Gastroesophageal sphincter (tissue), 4 donors: ENCODE measurements at regions not wholly inside any gene's neighbourhood (a gene's known extent, or its start where the extent isn't known, plus 50 kb on each side); places are given as distances from the start of the nearest gene placed in this dataset.

ENCODE experiments used
- ATAC-seq: fragments of 150-250 bp; one replicate; pipeline ENCODE4 v1.9.1; 2016; ENCODE audit warnings: mild to moderate bottlenecking, moderate library complexity
- H3K27ac ChIP-seq, 4 donors: fragments of 200-600 bp; sonication (generic) in 3 of 4; 1 replicate in 3 of 4; 2 replicates in 1 of 4; pipeline ENCODE4 v1.5.1; 2016 to 2019
- H3K27me3 ChIP-seq: fragments of 200-600 bp; sonication (generic); one replicate; pipeline ENCODE4 v1.5.1; 2019
- H3K36me3 ChIP-seq, 2 donors: fragments of 200-600 bp; sonication (generic); one replicate each; pipeline ENCODE4 v1.5.1; 2019; ENCODE audit warnings: control low read depth in 1 of 2
- H3K4me1 ChIP-seq, 3 donors: fragments of 200-600 bp; sonication (generic); 1 replicate in 2 of 3; 2 replicates in 1 of 3; pipeline ENCODE4 v1.5.1; 2016 to 2019; ENCODE audit warnings: control low read depth in 2 of 3
- H3K4me3 ChIP-seq, 2 donors: fragments of 200-600 bp; sonication (generic); one replicate each; pipeline ENCODE4 v1.5.1; 2019; ENCODE audit warnings: mild to moderate bottlenecking in 1 of 2, moderate library complexity in 1 of 2
- H3K9me3 ChIP-seq, 3 donors: fragments of 200-600 bp; sonication (generic); one replicate each; pipeline ENCODE4 v1.5.1; 2017 to 2019; ENCODE audit warnings: control low read depth in 2 of 3
- EP300 ChIP-seq: sonication (generic); formaldehyde crosslinking; IDR thresholded peaks from one replicate; pipeline ENCODE4 v1.6.1; 2017; ENCODE audit warnings: antibody characterized with exemption, mild to moderate bottlenecking
- POLR2A ChIP-seq, 2 donors: fragments of 450-650 bp; IDR thresholded peaks; one replicate each; pipeline ENCODE4 v1.6.1; 2017; ENCODE audit warnings: antibody characterized with exemption in 2 of 2, mild to moderate bottlenecking in 2 of 2, moderate library complexity in 1 of 2
- POLR2AphosphoS5 ChIP-seq: sonication (generic); formaldehyde crosslinking; IDR thresholded peaks from one replicate; pipeline ENCODE4 v1.6.1; 2017; ENCODE audit warnings: antibody characterized with exemption
- WGBS, 2 donors: methylation state at CpG; one replicate each; pipeline ENCODE4 v1.1.5; 2018; ENCODE audit warnings: low coverage in 1 of 2; 5-methylcytosine and 5-hydroxymethylcytosine counted together
- TF ChIP-seq, protein P1 (sequence below), 4 experiments: fragments of 200-600 bp in 2 of 4; fragments of 450-650 bp in 2 of 4; sonication (generic) in 1 of 4; IDR thresholded peaks; one replicate each; pipeline ENCODE4 v1.5.1; 2017 to 2019; ENCODE audit warnings: antibody characterized with exemption in 4 of 4, mild to moderate bottlenecking in 2 of 4, moderate library complexity in 2 of 4

- H3K4me1 ChIP-seq, result no peaks in the 10 kb centered on the region
- TF ChIP-seq POLR2A (IDR thresholded peaks at IDR 0.05) (no peak), POLR2AphosphoS5 (no peak), EP300 (no peak)
- TF ChIP-seq, protein P1, sequence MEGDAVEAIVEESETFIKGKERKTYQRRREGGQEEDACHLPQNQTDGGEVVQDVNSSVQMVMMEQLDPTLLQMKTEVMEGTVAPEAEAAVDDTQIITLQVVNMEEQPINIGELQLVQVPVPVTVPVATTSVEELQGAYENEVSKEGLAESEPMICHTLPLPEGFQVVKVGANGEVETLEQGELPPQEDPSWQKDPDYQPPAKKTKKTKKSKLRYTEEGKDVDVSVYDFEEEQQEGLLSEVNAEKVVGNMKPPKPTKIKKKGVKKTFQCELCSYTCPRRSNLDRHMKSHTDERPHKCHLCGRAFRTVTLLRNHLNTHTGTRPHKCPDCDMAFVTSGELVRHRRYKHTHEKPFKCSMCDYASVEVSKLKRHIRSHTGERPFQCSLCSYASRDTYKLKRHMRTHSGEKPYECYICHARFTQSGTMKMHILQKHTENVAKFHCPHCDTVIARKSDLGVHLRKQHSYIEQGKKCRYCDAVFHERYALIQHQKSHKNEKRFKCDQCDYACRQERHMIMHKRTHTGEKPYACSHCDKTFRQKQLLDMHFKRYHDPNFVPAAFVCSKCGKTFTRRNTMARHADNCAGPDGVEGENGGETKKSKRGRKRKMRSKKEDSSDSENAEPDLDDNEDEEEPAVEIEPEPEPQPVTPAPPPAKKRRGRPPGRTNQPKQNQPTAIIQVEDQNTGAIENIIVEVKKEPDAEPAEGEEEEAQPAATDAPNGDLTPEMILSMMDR (IDR thresholded peaks at IDR 0.05), result no peak
- ATAC-seq, result no peak
- H3K9me3 ChIP-seq, result no peaks in the 10 kb centered on the region
- no peak overlapping the region for H3K4me3 ChIP-seq
- no peaks in the 10 kb centered on the region for H3K27me3 ChIP-seq
- H3K27ac ChIP-seq, result no peak overlapping the region
- WGBS, 2 donors, result 79 to 88% methylated on average over 2 of the region's 3 CpGs
- no peaks in the 10 kb centered on the region for H3K36me3 ChIP-seq
Measured at GRCh38 chr4:25533256-25533655, 122.4 kb upstream of the SLC34A2 start.

DNA sequence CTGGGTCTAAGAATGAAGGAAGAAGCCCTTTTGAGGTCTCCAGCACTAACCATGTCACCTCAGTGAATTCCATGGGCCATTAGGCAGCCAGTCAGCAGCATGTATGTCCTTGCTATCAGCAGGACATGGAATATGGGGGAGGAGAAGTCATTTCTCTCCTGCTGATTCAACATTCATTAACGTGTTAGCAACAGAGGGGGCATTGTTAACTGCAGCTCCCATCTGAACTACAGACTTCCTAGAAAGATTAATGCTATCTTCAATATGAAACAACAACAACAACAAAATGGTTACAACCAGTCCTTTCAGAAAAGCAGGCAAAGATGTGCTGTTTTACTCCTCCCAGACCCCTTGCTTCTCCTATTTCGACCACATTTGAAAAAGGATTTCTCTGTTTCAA lies 120.4 kb upstream of the SLC34A2 start:
- 67 to 71% methylated on average over 1 to 2 of the region's 2 CpGs for WGBS, 2 donors
- no peak for ATAC-seq
- Histone ChIP-seq H3K36me3 (no peaks in the 10 kb centered on the region), H3K9me3 (no peaks in the 10 kb centered on the region), H3K4me1 (no peaks in the 10 kb centered on the region), H3K27ac (no peak overlapping the region), H3K27me3 (no peaks in the 10 kb centered on the region), H3K4me3 (no peak overlapping the region)
- TF ChIP-seq, protein P1 (IDR thresholded peaks at IDR 0.05), result no peak
- no peak for TF ChIP-seq EP300
- no peak for TF ChIP-seq POLR2AphosphoS5
- TF ChIP-seq POLR2A (IDR thresholded peaks at IDR 0.05), result no peak

GRCh38 chr4:25535701-25536473 lies 119.8 kb upstream of the SLC34A2 start:
- no peaks in the 10 kb centered on the region for H3K9me3 ChIP-seq
- TF ChIP-seq POLR2AphosphoS5 (no peak), POLR2A (IDR thresholded peaks at IDR 0.05) (no peak), EP300 (no peak)
- TF ChIP-seq, protein P1 (IDR thresholded peaks at IDR 0.05), result no peak
- ATAC-seq, result no peak
- H3K27ac ChIP-seq, result no peak overlapping the region
- H3K4me3 ChIP-seq, result no peak overlapping the region
- H3K27me3 ChIP-seq, result no peaks in the 10 kb centered on the region
- H3K36me3 ChIP-seq, result no peaks in the 10 kb centered on the region
- 68 to 82% methylated on average over 3 to 10 of the region's 10 CpGs for WGBS, 2 donors
- H3K4me1 ChIP-seq, result no peaks in the 10 kb centered on the region

DNA sequence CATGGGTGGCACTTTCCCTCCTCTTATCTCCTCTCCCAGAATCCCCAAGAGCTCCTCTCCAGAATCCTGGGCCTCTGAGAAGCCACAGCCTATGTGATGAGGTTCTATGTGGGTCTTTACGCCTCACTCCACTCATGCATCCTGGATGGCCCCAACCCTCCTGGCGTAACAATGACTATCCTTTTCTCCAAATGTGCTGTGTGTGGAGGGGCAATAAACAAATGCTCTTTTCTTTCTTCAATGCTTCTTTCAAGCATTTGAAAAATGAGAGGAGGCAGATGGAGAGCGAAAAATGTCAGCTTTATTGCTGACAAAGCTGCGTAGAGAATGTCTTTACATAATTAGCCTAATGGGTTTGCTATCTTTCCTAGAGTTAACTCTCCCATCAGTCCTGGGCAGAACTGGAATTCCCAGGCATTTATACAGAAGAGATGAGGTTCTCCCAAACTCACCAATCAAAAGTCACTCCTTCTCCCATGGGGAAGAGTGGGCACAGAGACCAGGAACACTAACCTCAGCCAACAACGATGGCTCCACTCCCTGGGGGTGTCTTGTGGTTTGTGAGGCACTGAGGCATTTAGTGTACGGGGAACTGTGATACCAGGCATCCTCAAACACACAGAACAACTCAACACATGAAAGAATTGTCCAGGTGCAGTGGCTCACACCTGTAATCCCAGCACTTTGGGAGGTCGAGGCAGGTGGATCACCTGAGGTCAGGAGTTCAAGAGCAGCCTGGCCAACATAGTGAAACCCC lies 118.9 kb upstream of the SLC34A2 start:
- Histone ChIP-seq H3K9me3 (no peaks in the 10 kb centered on the region), H3K27me3 (no peaks in the 10 kb centered on the region), H3K4me1 (no peaks in the 10 kb centered on the region), H3K4me3 (no peak overlapping the region), H3K27ac (no peak overlapping the region), H3K36me3 (no peaks in the 10 kb centered on the region)
- ATAC-seq, result no peak
- 55 to 67% methylated on average over 5 to 7 of the region's 7 CpGs for WGBS, 2 donors
- no peak for TF ChIP-seq POLR2A (IDR thresholded peaks at IDR 0.05)
- no peak for TF ChIP-seq EP300
- TF ChIP-seq POLR2AphosphoS5, result no peak
- TF ChIP-seq, protein P1 (IDR thresholded peaks at IDR 0.05), result no peak
